Glutamatergic neuron (in vitro differentiated cells): ENCODE measurements at regions not wholly inside any gene's neighbourhood (a gene's known extent, or its start where the extent isn't known, plus 50 kb on each side); places are given as distances from the start of the nearest gene placed in this dataset.
"Not testable (repeated sequence)": the region's sequence is repeated elsewhere in the genome, so short reads cannot be mapped to it uniquely, and the experiment has no call there.

Source experiments
- DNase-seq: peaks from one replicate; pipeline ENCODE4 v3.0.0; 2022
- H3K27ac Mint-ChIP-seq: one replicate; pipeline ENCODE4 v1.8.0; 2020; ENCODE audit warnings: mild to moderate bottlenecking, mixed read lengths, inconsistent platforms; ENCODE audit not compliant: unreplicated experiment
- H3K27me3 Mint-ChIP-seq: one replicate; pipeline ENCODE4 v1.8.0; 2020; ENCODE audit warnings: mild to moderate bottlenecking, moderate library complexity, mixed read lengths, inconsistent platforms; ENCODE audit not compliant: unreplicated experiment
- H3K36me3 Mint-ChIP-seq: one replicate; pipeline ENCODE4 v1.8.0; 2020; ENCODE audit warnings: mild to moderate bottlenecking, mixed read lengths, inconsistent platforms; ENCODE audit not compliant: unreplicated experiment
- H3K4me1 Mint-ChIP-seq: one replicate; pipeline ENCODE4 v1.8.0; 2020; ENCODE audit warnings: mild to moderate bottlenecking, low read depth, mixed read lengths, inconsistent platforms; ENCODE audit not compliant: unreplicated experiment
- H3K4me3 Mint-ChIP-seq: one replicate; pipeline ENCODE4 v1.8.0; 2020; ENCODE audit warnings: mild to moderate bottlenecking, mixed read lengths, inconsistent platforms; ENCODE audit not compliant: unreplicated experiment
- H3K9me3 Mint-ChIP-seq: one replicate; pipeline ENCODE4 v1.8.0; 2020; ENCODE audit warnings: mild to moderate bottlenecking, moderate library complexity, mixed read lengths, inconsistent platforms; ENCODE audit not compliant: unreplicated experiment
- CTCF ChIP-seq: fragments of 200-600 bp; sonication (generic); IDR thresholded peaks from one replicate; pipeline ENCODE4 v1.5.0; 2021; ENCODE audit not compliant: partially characterized antibody, unreplicated experiment

- no peak for TF ChIP-seq CTCF
- no peaks in the 10 kb centered on the region for H3K9me3 Mint-ChIP-seq
Observed at GRCh38 chr1:117740496-117740895, 134.6 kb downstream of the TENT5C start.

GRCh38 chr1:117746565-117746964 lies 140.7 kb downstream of the TENT5C start:
- not testable (repeated sequence) for H3K4me3 Mint-ChIP-seq, H3K9me3 Mint-ChIP-seq, H3K27me3 Mint-ChIP-seq, DNase-seq, H3K36me3 Mint-ChIP-seq, H3K27ac Mint-ChIP-seq, H3K4me1 Mint-ChIP-seq

More at GRCh38 chr1:117740496-117740895, 134.6 kb downstream of the TENT5C start:
- no peak for DNase-seq
- no peak overlapping the region for H3K27ac Mint-ChIP-seq
- H3K4me1 Mint-ChIP-seq: no peaks in the 10 kb centered on the region
- H3K27me3 Mint-ChIP-seq: peaks cover 1% of the 10 kb centered on the region
- no peaks in the 10 kb centered on the region for H3K36me3 Mint-ChIP-seq
- H3K4me3 Mint-ChIP-seq: no peak overlapping the region

GRCh38 chr1:117747605-117748004 lies 141.8 kb downstream of the TENT5C start:
- DNase-seq: no peak
- Mint-ChIP-seq H3K9me3 (no peaks in the 10 kb centered on the region), H3K36me3 (peaks cover 5% of the 10 kb centered on the region), H3K4me1 (no peaks in the 10 kb centered on the region), H3K27me3 (peaks cover 6% of the 10 kb centered on the region), H3K4me3 (no peak overlapping the region), H3K27ac (no peak overlapping the region)
- TF ChIP-seq CTCF: no peak

GRCh38 chr1:117751321-117751720 lies 145.5 kb downstream of the TENT5C start:
- Mint-ChIP-seq H3K36me3 (peaks cover 5% of the 10 kb centered on the region), H3K9me3 (no peaks in the 10 kb centered on the region), H3K4me1 (no peaks in the 10 kb centered on the region), H3K27me3 (peaks cover 6% of the 10 kb centered on the region), H3K27ac (no peak overlapping the region), H3K4me3 (no peak overlapping the region)
- no peak for DNase-seq
- no peak for TF ChIP-seq CTCF

GRCh38 chr1:117752661-117753060 lies 146.8 kb downstream of the TENT5C start:
- no peaks in the 10 kb centered on the region for H3K9me3 Mint-ChIP-seq
- H3K27me3 Mint-ChIP-seq: peaks cover 9% of the 10 kb centered on the region
- DNase-seq: no peak
- H3K27ac Mint-ChIP-seq: no peak overlapping the region
- H3K36me3 Mint-ChIP-seq: peaks cover 2% of the 10 kb centered on the region
- no peaks in the 10 kb centered on the region for H3K4me1 Mint-ChIP-seq
- H3K4me3 Mint-ChIP-seq: no peak overlapping the region
- TF ChIP-seq CTCF: no peak

- Mint-ChIP-seq H3K27ac (no peak overlapping the region), H3K4me1 (no peaks in the 10 kb centered on the region), H3K4me3 (no peak overlapping the region), H3K27me3 (peaks cover 9% of the 10 kb centered on the region), H3K36me3 (no peaks in the 10 kb centered on the region), H3K9me3 (no peaks in the 10 kb centered on the region)
- DNase-seq: no peak
- no peak for TF ChIP-seq CTCF
Observed at GRCh38 chr1:117753232-117753631, 147.4 kb downstream of the TENT5C start.
